OCI-LY7 (cell line): ENCODE measurements at regions not wholly inside any gene's neighbourhood (a gene's known extent, or its start where the extent isn't known, plus 50 kb on each side); places are given as distances from the start of the nearest gene placed in this dataset.

Experiments used
- EZH2phosphoT487 ChIP-seq: fragments of 200-600 bp; sonication (generic); IDR thresholded peaks from 2 replicates; pipeline ENCODE4 v1.6.1; 2018; ENCODE audit warnings: low read depth, borderline replicate concordance, mild to moderate bottlenecking, mixed run types, antibody characterized with exemption, low read length, moderate library complexity, mixed read lengths
- TF ChIP-seq, protein P1 (sequence below): fragments of 200-600 bp; sonication (generic); conservative IDR thresholded peaks from 2 replicates; pipeline ENCODE4 v1.5.1; 2014; ENCODE audit warnings: mild to moderate bottlenecking, antibody characterized with exemption, low read length, moderate library complexity, mixed read lengths

DNA sequence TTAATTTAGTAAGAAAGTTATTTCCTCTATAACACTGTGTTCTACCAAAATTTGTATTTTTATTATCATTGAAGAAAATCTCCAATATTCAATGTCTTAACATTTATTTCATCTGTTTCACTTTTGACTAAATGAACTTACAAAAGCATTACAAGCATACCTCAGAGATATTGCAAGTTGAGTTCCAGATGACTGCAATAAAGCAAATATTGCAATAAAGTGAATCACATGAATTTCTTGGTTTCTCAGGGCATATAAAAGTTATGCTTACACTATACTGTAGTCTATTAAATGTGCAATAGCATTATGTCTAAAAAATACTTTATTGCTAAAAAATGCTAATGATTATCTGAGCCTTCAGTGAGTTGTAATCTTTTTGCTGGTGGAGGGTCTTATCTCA lies 78.3 kb downstream of the TTC32 start:
- TF ChIP-seq EZH2phosphoT487, result no peak
- TF ChIP-seq, protein P1, sequence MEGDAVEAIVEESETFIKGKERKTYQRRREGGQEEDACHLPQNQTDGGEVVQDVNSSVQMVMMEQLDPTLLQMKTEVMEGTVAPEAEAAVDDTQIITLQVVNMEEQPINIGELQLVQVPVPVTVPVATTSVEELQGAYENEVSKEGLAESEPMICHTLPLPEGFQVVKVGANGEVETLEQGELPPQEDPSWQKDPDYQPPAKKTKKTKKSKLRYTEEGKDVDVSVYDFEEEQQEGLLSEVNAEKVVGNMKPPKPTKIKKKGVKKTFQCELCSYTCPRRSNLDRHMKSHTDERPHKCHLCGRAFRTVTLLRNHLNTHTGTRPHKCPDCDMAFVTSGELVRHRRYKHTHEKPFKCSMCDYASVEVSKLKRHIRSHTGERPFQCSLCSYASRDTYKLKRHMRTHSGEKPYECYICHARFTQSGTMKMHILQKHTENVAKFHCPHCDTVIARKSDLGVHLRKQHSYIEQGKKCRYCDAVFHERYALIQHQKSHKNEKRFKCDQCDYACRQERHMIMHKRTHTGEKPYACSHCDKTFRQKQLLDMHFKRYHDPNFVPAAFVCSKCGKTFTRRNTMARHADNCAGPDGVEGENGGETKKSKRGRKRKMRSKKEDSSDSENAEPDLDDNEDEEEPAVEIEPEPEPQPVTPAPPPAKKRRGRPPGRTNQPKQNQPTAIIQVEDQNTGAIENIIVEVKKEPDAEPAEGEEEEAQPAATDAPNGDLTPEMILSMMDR, result no peak
